Suprapubic skin (tissue), 4 donors: ENCODE measurements at regions not wholly inside any gene's neighbourhood (a gene's known extent, or its start where the extent isn't known, plus 50 kb on each side); places are given as distances from the start of the nearest gene placed in this dataset.
"Not testable (repeated sequence)": the region's sequence is repeated elsewhere in the genome, so short reads cannot be mapped to it uniquely, and the experiment has no call there.

Experiments
- DNase-seq, 2 donors: peaks; one replicate each; pipeline ENCODE4 v3.0.0-alpha.2; 2019; ENCODE audit warnings: low spot score in 2 of 2
- H3K27ac ChIP-seq: fragments of 200-600 bp; sonication (generic); one replicate; pipeline ENCODE4 v1.5.1; 2019
- H3K27me3 ChIP-seq: fragments of 200-600 bp; sonication (generic); one replicate; pipeline ENCODE4 v1.5.1; 2019
- H3K36me3 ChIP-seq: fragments of 200-600 bp; sonication (generic); one replicate; pipeline ENCODE4 v1.5.1; 2019
- H3K4me1 ChIP-seq: fragments of 200-600 bp; sonication (generic); one replicate; pipeline ENCODE4 v1.5.1; 2019
- H3K4me3 ChIP-seq: fragments of 200-600 bp; sonication (generic); one replicate; pipeline ENCODE4 v1.5.1; 2019; ENCODE audit warnings: mild to moderate bottlenecking
- H3K9me3 ChIP-seq: fragments of 200-600 bp; sonication (generic); one replicate; pipeline ENCODE4 v1.5.1; 2019
- EP300 ChIP-seq: sonication (generic); formaldehyde crosslinking; IDR thresholded peaks from one replicate; pipeline ENCODE4 v1.6.1; 2017; ENCODE audit warnings: antibody characterized with exemption
- POLR2A ChIP-seq, 2 donors: fragments of 450-650 bp; IDR thresholded peaks; one replicate each; pipeline ENCODE4 v1.6.1; 2017; ENCODE audit warnings: antibody characterized with exemption in 2 of 2, mild to moderate bottlenecking in 2 of 2, moderate library complexity in 2 of 2
- POLR2AphosphoS5 ChIP-seq, 3 donors: sonication (generic); formaldehyde crosslinking; IDR thresholded peaks; one replicate each; pipeline ENCODE4 v1.6.1; 2017; ENCODE audit warnings: antibody characterized with exemption in 3 of 3
- WGBS: methylation state at CpG from one replicate; pipeline ENCODE4 v1.1.5; 2018; 5-methylcytosine and 5-hydroxymethylcytosine counted together
- TF ChIP-seq, protein P1 (sequence below), 2 donors: fragments of 200-600 bp in 1 of 2; fragments of 450-650 bp in 1 of 2; sonication (generic) in 1 of 2; IDR thresholded peaks; one replicate each; pipeline ENCODE4 v1.5.1; 2016 to 2019; ENCODE audit warnings: antibody characterized with exemption in 2 of 2, mild to moderate bottlenecking in 1 of 2, moderate library complexity in 1 of 2

GRCh38 chr10:118900617-118901016 is 128.9 kb upstream of the NANOS1 start:
- peaks cover 3% of the 10 kb centered on the region for H3K9me3 ChIP-seq
- DNase-seq, result no peak
- no peaks in the 10 kb centered on the region for H3K4me1 ChIP-seq
- TF ChIP-seq EP300 (no peak), POLR2AphosphoS5 (IDR thresholded peaks at IDR 0.05) (no peak), POLR2A (IDR thresholded peaks at IDR 0.05) (no peak)
- TF ChIP-seq, protein P1, sequence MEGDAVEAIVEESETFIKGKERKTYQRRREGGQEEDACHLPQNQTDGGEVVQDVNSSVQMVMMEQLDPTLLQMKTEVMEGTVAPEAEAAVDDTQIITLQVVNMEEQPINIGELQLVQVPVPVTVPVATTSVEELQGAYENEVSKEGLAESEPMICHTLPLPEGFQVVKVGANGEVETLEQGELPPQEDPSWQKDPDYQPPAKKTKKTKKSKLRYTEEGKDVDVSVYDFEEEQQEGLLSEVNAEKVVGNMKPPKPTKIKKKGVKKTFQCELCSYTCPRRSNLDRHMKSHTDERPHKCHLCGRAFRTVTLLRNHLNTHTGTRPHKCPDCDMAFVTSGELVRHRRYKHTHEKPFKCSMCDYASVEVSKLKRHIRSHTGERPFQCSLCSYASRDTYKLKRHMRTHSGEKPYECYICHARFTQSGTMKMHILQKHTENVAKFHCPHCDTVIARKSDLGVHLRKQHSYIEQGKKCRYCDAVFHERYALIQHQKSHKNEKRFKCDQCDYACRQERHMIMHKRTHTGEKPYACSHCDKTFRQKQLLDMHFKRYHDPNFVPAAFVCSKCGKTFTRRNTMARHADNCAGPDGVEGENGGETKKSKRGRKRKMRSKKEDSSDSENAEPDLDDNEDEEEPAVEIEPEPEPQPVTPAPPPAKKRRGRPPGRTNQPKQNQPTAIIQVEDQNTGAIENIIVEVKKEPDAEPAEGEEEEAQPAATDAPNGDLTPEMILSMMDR (IDR thresholded peaks at IDR 0.05), result no peak
- 92% methylated on average over 9 of the region's 9 CpGs for WGBS
- no peak overlapping the region for H3K4me3 ChIP-seq
- no peaks in the 10 kb centered on the region for H3K36me3 ChIP-seq
- no peak overlapping the region for H3K27ac ChIP-seq
- H3K27me3 ChIP-seq, result peaks cover 3% of the 10 kb centered on the region

GRCh38 chr10:118901380-118901779 is 128.1 kb upstream of the NANOS1 start:
- Histone ChIP-seq H3K4me3 (no peak overlapping the region), H3K27me3 (peaks cover 3% of the 10 kb centered on the region), H3K36me3 (no peaks in the 10 kb centered on the region), H3K9me3 (peaks cover 3% of the 10 kb centered on the region), H3K27ac (no peak overlapping the region), H3K4me1 (no peaks in the 10 kb centered on the region)
- 80% methylated on average over 4 of the region's 4 CpGs for WGBS
- DNase-seq, result no peak
- TF ChIP-seq POLR2AphosphoS5 (IDR thresholded peaks at IDR 0.05), result no peak

GRCh38 chr10:118901906-118902305 is 127.6 kb upstream of the NANOS1 start:
- Histone ChIP-seq H3K27me3 (peaks cover 3% of the 10 kb centered on the region), H3K27ac (no peak overlapping the region), H3K4me3 (no peak overlapping the region), H3K9me3 (peaks cover 3% of the 10 kb centered on the region), H3K36me3 (no peaks in the 10 kb centered on the region), H3K4me1 (no peaks in the 10 kb centered on the region)
- no peak for DNase-seq
- no peak for TF ChIP-seq EP300
- TF ChIP-seq, protein P1 (IDR thresholded peaks at IDR 0.05), result no peak
- TF ChIP-seq POLR2AphosphoS5 (IDR thresholded peaks at IDR 0.05), result no peak
- no peak for TF ChIP-seq POLR2A (IDR thresholded peaks at IDR 0.05)
- WGBS, result 58% methylated on average over 4 of the region's 4 CpGs

DNA sequence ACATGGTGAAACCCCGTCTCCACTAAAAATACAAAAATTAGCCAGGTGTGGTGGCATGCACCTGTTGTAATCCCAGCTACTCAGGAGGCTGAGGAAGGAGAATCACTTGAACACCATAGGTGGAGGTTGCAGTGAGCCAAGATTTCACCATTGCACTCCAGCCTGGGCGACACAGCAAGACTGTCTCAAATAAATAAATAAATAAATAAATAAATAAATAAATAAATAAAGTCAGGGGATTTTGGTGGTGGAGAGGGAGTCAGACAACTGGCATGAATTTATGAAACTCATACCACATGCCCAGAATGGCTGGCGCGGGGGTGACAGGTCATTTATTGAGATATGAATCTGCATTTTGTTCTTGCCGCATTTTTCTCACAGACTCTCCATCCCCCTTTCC is 126.9 kb upstream of the NANOS1 start:
- H3K4me3 ChIP-seq, DNase-seq, H3K27ac ChIP-seq, H3K4me1 ChIP-seq, H3K9me3 ChIP-seq, H3K36me3 ChIP-seq, H3K27me3 ChIP-seq: not testable (repeated sequence)
- 93% methylated on average over 5 of the region's 5 CpGs for WGBS

- Histone ChIP-seq H3K4me1 (no peaks in the 10 kb centered on the region), H3K27ac (no peak overlapping the region), H3K36me3 (no peaks in the 10 kb centered on the region), H3K4me3 (no peak overlapping the region), H3K27me3 (peaks cover 3% of the 10 kb centered on the region), H3K9me3 (no peaks in the 10 kb centered on the region)
- 86% methylated on average over 4 of the region's 4 CpGs for WGBS
- DNase-seq, result no peak
- TF ChIP-seq POLR2A (IDR thresholded peaks at IDR 0.05) (no peak), POLR2AphosphoS5 (IDR thresholded peaks at IDR 0.05) (no peak), EP300 (no peak)
- TF ChIP-seq, protein P1 (IDR thresholded peaks at IDR 0.05), result no peak
These were observed 126.3 kb upstream of the NANOS1 start for GRCh38 chr10:118903251-118903650.

- Histone ChIP-seq H3K27me3 (peaks cover 3% of the 10 kb centered on the region), H3K4me1 (no peaks in the 10 kb centered on the region), H3K27ac (no peak overlapping the region), H3K4me3 (no peak overlapping the region), H3K36me3 (no peaks in the 10 kb centered on the region), H3K9me3 (no peaks in the 10 kb centered on the region)
- TF ChIP-seq EP300, result no peak
- no peak for TF ChIP-seq POLR2AphosphoS5 (IDR thresholded peaks at IDR 0.05)
- TF ChIP-seq, protein P1 (IDR thresholded peaks at IDR 0.05), result no peak
- no peak for TF ChIP-seq POLR2A (IDR thresholded peaks at IDR 0.05)
- no peak for DNase-seq
These were observed 125.8 kb upstream of the NANOS1 start for GRCh38 chr10:118903691-118904090.
